Mammary epithelial cell (primary cell): ENCODE measurements at regions not wholly inside any gene's neighbourhood (a gene's known extent, or its start where the extent isn't known, plus 50 kb on each side); places are given as distances from the start of the nearest gene placed in this dataset.

ENCODE experiments used
- CTCF ChIP-seq, 2 donors: IDR thresholded peaks in 1 of 2; conservative IDR thresholded peaks in 1 of 2; 2 replicates each; pipeline ENCODE4 v1.5.1; 2011 to 2012; ENCODE audit warnings: inconsistent platforms in 2 of 2, low read length in 2 of 2, mild to moderate bottlenecking in 2 of 2, control low read depth in 1 of 2, low read depth in 1 of 2; ENCODE audit not compliant: insufficient read depth in 1 of 2; ENCODE audit errors: extremely low read depth in 1 of 2
- EZH2 ChIP-seq: IDR thresholded peaks from 2 replicates; pipeline ENCODE4 v1.6.1; 2012; ENCODE audit warnings: low read length, inconsistent platforms, borderline replicate concordance

- TF ChIP-seq CTCF (conservative IDR thresholded peaks at IDR 0.05 in 1 of 2, IDR thresholded peaks at IDR 0.05 in 1 of 2; ENCODE audit: extremely low read depth in 1 of 2, insufficient read depth in 1 of 2, low read depth in 1 of 2, low read length in 2 of 2) = no peak
- TF ChIP-seq EZH2 = no peak
Observed at GRCh38 chr3:30418443-30418842, 188.0 kb upstream of the TGFBR2 start.
